ENCODE measurements at regions not wholly inside any gene's neighbourhood (a gene's known extent, or its start where the extent isn't known, plus 50 kb on each side); places are given as distances from the start of the nearest gene placed in this dataset.

DNA sequence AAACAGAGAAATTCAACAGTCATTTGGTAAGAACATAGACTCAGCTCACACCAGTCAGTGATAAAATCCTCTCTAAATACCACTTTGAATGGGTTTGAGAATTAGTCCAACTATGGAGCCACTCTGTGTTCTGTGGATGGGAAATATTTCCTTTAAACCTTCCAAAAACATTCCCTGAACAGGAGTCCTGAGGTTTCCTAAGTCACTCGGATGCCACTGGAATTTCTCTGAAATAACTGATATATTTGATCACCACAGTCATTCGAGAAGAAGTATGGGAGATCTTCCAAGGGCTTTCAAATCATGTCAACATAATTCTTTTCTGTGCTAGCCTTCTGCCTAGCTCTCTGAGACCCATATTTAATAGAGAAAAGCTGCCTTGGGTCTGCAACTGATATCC lies 958.6 kb downstream of the STIM2 start:
- TF ChIP-seq, protein P1, sequence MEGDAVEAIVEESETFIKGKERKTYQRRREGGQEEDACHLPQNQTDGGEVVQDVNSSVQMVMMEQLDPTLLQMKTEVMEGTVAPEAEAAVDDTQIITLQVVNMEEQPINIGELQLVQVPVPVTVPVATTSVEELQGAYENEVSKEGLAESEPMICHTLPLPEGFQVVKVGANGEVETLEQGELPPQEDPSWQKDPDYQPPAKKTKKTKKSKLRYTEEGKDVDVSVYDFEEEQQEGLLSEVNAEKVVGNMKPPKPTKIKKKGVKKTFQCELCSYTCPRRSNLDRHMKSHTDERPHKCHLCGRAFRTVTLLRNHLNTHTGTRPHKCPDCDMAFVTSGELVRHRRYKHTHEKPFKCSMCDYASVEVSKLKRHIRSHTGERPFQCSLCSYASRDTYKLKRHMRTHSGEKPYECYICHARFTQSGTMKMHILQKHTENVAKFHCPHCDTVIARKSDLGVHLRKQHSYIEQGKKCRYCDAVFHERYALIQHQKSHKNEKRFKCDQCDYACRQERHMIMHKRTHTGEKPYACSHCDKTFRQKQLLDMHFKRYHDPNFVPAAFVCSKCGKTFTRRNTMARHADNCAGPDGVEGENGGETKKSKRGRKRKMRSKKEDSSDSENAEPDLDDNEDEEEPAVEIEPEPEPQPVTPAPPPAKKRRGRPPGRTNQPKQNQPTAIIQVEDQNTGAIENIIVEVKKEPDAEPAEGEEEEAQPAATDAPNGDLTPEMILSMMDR (IDR thresholded peaks at IDR 0.05; ENCODE audit: low read depth, low read length), result no peak
- no peak overlapping the region for H3K4me3 ChIP-seq (replicated peaks in 1 of 2; ENCODE audit: low read depth in 2 of 2, low read length in 2 of 2)
- no peak for DNase-seq (ENCODE audit: low read depth in 2 of 2)

DNA sequence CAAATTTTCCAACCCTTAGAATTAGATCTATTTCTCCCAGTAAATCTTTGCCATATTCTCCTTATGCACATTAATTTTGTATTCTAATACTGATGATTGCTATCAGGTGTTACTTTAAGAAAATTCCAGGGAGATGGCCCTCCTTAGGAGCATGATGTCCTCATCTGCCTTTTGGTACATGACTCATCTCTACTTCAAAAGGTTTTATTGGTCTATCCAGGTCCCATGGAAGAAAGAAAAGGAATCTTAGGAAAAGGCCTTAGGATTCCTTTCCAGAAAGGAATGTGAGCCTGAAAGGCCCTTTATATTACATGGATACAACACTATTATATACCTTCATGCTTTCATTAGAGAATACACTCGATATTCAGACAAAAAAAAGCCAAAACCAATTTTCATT lies 968.2 kb downstream of the STIM2 start:
- H3K4me3 ChIP-seq (replicated peaks in 1 of 2; ENCODE audit: low read depth in 2 of 2, low read length in 2 of 2), result no peak overlapping the region
- TF ChIP-seq, protein P1 (IDR thresholded peaks at IDR 0.05; ENCODE audit: low read depth, low read length), result no peak
- DNase-seq (ENCODE audit: low read depth in 2 of 2), result no peak

DNA sequence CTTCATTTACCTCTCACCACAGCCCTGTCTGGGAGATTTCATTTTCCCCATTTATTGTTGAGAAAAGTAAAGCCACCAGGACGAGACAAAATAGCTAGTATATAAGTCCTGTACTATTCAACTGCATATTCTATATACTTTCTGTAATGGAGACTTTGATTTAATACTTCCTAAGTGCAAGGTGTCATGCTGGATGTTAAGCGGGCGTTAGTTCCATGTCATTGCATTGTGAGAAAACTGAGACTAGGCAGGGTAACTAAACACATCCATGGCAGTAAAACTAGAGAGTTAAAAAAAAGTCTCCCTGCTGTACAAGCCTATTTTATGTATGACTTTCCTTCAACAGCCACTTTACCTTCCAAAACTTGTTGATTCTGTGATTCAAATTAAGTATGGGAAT lies 969.6 kb downstream of the STIM2 start:
- TF ChIP-seq, protein P1 (IDR thresholded peaks at IDR 0.05; ENCODE audit: low read depth, low read length), result no peak
- no peak for DNase-seq (ENCODE audit: low read depth in 2 of 2)
- no peak overlapping the region for H3K4me3 ChIP-seq (replicated peaks in 1 of 2; ENCODE audit: low read depth in 2 of 2, low read length in 2 of 2)

DNA sequence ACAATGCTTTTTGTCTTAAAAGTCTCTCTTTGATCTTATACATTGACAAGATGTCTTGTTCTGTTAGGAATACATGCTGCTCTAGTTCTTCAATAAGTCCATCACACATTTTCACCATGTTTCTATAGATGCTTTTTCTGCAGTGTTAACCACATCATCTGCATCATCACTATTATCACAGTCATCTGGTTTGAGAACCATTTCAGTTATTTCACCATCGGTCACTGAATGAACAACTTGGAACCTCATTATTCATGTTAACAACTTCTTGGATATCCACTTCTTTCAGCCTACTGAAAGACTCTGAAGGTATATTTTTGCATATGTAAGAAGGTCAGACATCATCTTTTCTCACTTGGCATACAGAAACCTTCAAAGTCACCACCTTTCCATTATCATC lies 975.2 kb downstream of the STIM2 start:
- TF ChIP-seq, protein P1 (IDR thresholded peaks at IDR 0.05; ENCODE audit: low read depth, low read length), result no peak
- no peak overlapping the region for H3K4me3 ChIP-seq (replicated peaks in 1 of 2; ENCODE audit: low read depth in 2 of 2, low read length in 2 of 2)
- no peak for DNase-seq (ENCODE audit: low read depth in 2 of 2)

DNA sequence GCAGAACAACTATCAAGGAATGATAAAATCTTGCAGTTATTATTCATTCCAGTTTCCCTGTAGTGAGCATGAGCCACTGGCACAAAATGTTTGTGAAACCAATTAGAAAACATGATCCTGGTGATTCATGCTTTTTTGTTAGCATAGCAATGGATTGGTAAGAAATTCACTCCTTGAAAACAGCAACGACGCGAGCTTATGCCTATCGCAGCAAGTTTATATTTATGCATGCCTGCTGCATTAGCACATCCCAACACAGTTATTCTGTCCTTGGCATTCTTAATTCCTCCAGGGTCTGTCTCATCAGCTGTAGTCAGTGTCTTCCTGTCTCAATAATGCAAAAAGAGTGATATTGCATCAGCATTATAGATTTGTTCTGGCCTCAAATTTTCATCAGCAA lies 975.9 kb downstream of the STIM2 start:
- TF ChIP-seq, protein P1 (IDR thresholded peaks at IDR 0.05; ENCODE audit: low read depth, low read length), result no peak
- peak in 1 of 2 donors; percentile 14 for DNase-seq (ENCODE audit: low read depth in 2 of 2)
- no peak overlapping the region for H3K4me3 ChIP-seq (replicated peaks in 1 of 2; ENCODE audit: low read depth in 2 of 2, low read length in 2 of 2)

DNA sequence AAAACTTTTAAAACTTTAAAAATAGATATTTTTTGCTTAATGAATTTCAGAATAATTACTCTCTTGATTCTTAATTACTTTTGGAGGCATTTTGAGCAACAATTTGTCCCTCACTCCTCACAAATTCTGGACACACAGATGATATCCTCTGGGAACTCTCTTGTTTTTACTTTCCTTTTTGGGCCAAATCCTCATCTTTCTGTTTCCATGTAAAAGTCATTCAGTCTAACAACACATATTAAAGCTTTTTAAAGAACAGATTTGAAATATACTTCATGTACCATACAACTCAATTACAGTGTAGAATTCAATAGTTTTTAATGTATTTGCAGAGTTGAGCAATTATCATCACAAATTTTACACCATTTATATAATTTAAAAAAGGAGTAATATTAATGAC lies 983.1 kb downstream of the STIM2 start:
- TF ChIP-seq, protein P1 (IDR thresholded peaks at IDR 0.05; ENCODE audit: low read depth, low read length), result no peak
- no peak overlapping the region for H3K4me3 ChIP-seq (replicated peaks in 1 of 2; ENCODE audit: low read depth in 2 of 2, low read length in 2 of 2)
- no peak for DNase-seq (ENCODE audit: low read depth in 2 of 2)

DNA sequence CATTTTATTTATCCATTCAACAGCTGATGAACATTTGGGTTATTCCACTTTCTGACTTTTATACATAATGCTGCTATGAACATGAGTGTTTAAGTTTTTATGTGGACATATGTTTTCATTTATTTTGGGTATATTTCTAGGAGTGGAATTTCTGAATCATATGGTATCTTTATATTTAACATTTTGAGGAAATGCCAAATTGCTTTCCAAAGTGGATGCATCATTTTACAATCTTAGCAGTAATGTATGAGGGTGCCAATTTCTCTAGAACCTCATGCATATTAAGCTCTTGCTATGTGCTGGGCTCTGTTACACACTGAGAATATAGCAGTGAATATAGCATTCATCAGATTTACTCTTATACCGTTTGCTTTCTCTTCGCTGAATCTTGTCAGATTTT lies 983.7 kb downstream of the STIM2 start:
- no peak for DNase-seq (ENCODE audit: low read depth in 2 of 2)
- H3K4me3 ChIP-seq (replicated peaks in 1 of 2; ENCODE audit: low read depth in 2 of 2, low read length in 2 of 2), result no peak overlapping the region
- TF ChIP-seq, protein P1 (IDR thresholded peaks at IDR 0.05; ENCODE audit: low read depth, low read length), result no peak

Data from cardiac fibroblast (primary cell).